ENCODE measurements at regions not wholly inside any gene's neighbourhood (a gene's known extent, or its start where the extent isn't known, plus 50 kb on each side); places are given as distances from the start of the nearest gene placed in this dataset.
A peak's percentile ranks its signal among the peaks of the same experiment; 100 is the strongest.

- no peak for TF ChIP-seq NFYC (CRISPR knock-in tag; IDR thresholded peaks at IDR 0.05)
Measured at GRCh38 chr6:121760191-121760590, 324.7 kb downstream of the GJA1 start (continued).

- ATAC-seq: peak; percentile 63
- ChIA-PET CTCF (ENCODE audit: low intra/inter-chr PET ratio, low total read pairs) (no interaction called here), POLR2A (no interaction called here)
- TF ChIP-seq, protein P1, sequence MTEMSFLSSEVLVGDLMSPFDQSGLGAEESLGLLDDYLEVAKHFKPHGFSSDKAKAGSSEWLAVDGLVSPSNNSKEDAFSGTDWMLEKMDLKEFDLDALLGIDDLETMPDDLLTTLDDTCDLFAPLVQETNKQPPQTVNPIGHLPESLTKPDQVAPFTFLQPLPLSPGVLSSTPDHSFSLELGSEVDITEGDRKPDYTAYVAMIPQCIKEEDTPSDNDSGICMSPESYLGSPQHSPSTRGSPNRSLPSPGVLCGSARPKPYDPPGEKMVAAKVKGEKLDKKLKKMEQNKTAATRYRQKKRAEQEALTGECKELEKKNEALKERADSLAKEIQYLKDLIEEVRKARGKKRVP (CRISPR knock-in tag; IDR thresholded peaks at IDR 0.05): no peak
- TF ChIP-seq FOXM1 (CRISPR knock-in tag; IDR thresholded peaks at IDR 0.05) (no peak), PAF1 (CRISPR knock-in tag; IDR thresholded peaks at IDR 0.05) (no peak), MYNN (CRISPR knock-in tag; IDR thresholded peaks at IDR 0.05; ENCODE audit: low read depth) (no peak), FOXJ3 (CRISPR knock-in tag; IDR thresholded peaks at IDR 0.05; ENCODE audit: borderline replicate concordance) (no peak)
- TF ChIP-seq, protein P2, sequence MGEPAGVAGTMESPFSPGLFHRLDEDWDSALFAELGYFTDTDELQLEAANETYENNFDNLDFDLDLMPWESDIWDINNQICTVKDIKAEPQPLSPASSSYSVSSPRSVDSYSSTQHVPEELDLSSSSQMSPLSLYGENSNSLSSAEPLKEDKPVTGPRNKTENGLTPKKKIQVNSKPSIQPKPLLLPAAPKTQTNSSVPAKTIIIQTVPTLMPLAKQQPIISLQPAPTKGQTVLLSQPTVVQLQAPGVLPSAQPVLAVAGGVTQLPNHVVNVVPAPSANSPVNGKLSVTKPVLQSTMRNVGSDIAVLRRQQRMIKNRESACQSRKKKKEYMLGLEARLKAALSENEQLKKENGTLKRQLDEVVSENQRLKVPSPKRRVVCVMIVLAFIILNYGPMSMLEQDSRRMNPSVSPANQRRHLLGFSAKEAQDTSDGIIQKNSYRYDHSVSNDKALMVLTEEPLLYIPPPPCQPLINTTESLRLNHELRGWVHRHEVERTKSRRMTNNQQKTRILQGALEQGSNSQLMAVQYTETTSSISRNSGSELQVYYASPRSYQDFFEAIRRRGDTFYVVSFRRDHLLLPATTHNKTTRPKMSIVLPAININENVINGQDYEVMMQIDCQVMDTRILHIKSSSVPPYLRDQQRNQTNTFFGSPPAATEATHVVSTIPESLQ (CRISPR knock-in tag; conservative IDR thresholded peaks at IDR 0.05): no peak
- no TSS peak for BruUV-seq (replicated peaks)
- no peaks in the 10 kb centered on the region for H3K36me3 ChIP-seq (replicated peaks in 1 of 2; ENCODE audit: control insufficient read depth in 1 of 2, insufficient read depth in 2 of 2, low read length in 2 of 2)
- H3K9me3 ChIP-seq (ENCODE audit: low read length): no peaks in the 10 kb centered on the region
- no peaks in the 10 kb centered on the region for H3K4me1 ChIP-seq (ENCODE audit: insufficient read depth, low read length)
- H4K20me1 ChIP-seq (ENCODE audit: insufficient read depth, low read length): no peaks in the 10 kb centered on the region
- 0% methylated on average over 3 of the region's 5 CpGs for WGBS (ENCODE audit: low lambda C conversion rate)
- H3K9ac ChIP-seq (ENCODE audit: insufficient read depth, low read depth, low read length): no peak overlapping the region
- in situ Hi-C loops (cut with HindIII; ENCODE audit: extremely low pct_ligation_motif_present, low pct_unique_long_range_greater_than_20kb) (no loop called here), intact Hi-C loops (cut with micrococcal nuclease; ENCODE audit: unreplicated experiment) (no loop called here)
- H3K27ac ChIP-seq (ENCODE audit: extremely low read length, insufficient read depth, low read length): no peak overlapping the region
- no peak overlapping the region for H3K4me2 ChIP-seq (ENCODE audit: low read depth, low read length)
- DNase-seq (ENCODE audit: low spot score): no peak
- no peaks in the 10 kb centered on the region for H3K79me2 ChIP-seq (ENCODE audit: insufficient read depth, low read length)
- no peak overlapping the region for H3K4me3 ChIP-seq (replicated peaks in 1 of 3; ENCODE audit: insufficient read depth in 1 of 3, low read depth in 2 of 3, low read length in 3 of 3)
- no peak for FAIRE-seq
- no peaks in the 10 kb centered on the region for H3K27me3 ChIP-seq (ENCODE audit: control insufficient read depth in 1 of 2, insufficient read depth in 2 of 2, low read length in 2 of 2)
- no peak overlapping the region for H2AFZ ChIP-seq (ENCODE audit: low read length)
Measured at GRCh38 chr6:121760745-121761144, 325.3 kb downstream of the GJA1 start.
